ENCODE measurements at regions not wholly inside any gene's neighbourhood (a gene's known extent, or its start where the extent isn't known, plus 50 kb on each side); places are given as distances from the start of the nearest gene placed in this dataset.
A peak's percentile ranks its signal among the peaks of the same experiment; 100 is the strongest.

- no peaks in the 10 kb centered on the region for H3K9me3 ChIP-seq
- H3K4me1 ChIP-seq, result no peaks in the 10 kb centered on the region
- TF ChIP-seq CTCF (IDR thresholded peaks at IDR 0.05), result no peak
- H3K4me3 ChIP-seq, result no peak overlapping the region
- H3K27me3 ChIP-seq, result no peaks in the 10 kb centered on the region
- H3K27ac ChIP-seq, result no peak overlapping the region
- intact Hi-C loops (cut with DNase I), result no loop called here
- DNase-seq (no peak), ATAC-seq (no peak)
- H3K36me3 ChIP-seq, result no peaks in the 10 kb centered on the region
Measured at GRCh38 chr6:129967427-129967826, 51.0 kb upstream of the L3MBTL3 start.

GRCh38 chr6:129966125-129966524 lies 52.3 kb upstream of the L3MBTL3 start:
- H3K9me3 ChIP-seq, result no peaks in the 10 kb centered on the region
- no peak for DNase-seq

DNA sequence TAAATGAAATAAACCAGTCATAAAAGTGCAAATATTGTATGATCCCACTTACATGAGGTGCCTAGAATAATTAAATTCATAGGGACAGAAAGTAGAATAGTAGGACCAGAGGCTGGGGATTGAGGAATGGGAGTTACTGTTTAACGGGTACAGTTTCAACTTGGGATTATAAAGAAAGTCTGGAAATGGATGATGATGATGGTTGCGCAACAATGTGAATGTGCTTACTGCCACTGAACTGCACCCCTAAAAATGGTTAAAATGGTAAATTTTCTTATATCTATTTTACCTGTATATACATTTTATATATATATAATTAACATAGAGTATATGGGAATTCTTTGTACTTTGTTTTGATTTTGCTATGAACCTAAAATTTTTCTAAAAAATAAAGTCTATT lies 53.3 kb upstream of the L3MBTL3 start:
- Histone ChIP-seq H3K4me1 (no peaks in the 10 kb centered on the region), H3K36me3 (no peaks in the 10 kb centered on the region)
- intact Hi-C loops (cut with DNase I), result no loop called here

More at GRCh38 chr6:129966125-129966524, 52.3 kb upstream of the L3MBTL3 start:
- TF ChIP-seq CTCF (IDR thresholded peaks at IDR 0.05), result no peak
- Histone ChIP-seq H3K4me1 (no peaks in the 10 kb centered on the region), H3K27ac (no peak overlapping the region), H3K27me3 (no peaks in the 10 kb centered on the region), H3K4me3 (no peak overlapping the region), H3K36me3 (no peaks in the 10 kb centered on the region)
- intact Hi-C loops (cut with DNase I), result no loop called here
- ATAC-seq, result no peak

GRCh38 chr6:129959358-129959930 lies 58.9 kb upstream of the L3MBTL3 start:
- Histone ChIP-seq H3K27ac (no peak overlapping the region), H3K9me3 (no peaks in the 10 kb centered on the region), H3K4me3 (no peak overlapping the region), H3K27me3 (no peaks in the 10 kb centered on the region), H3K4me1 (no peaks in the 10 kb centered on the region), H3K36me3 (no peaks in the 10 kb centered on the region)
- DNase-seq (no peak), ATAC-seq (no peak)
- no peak for TF ChIP-seq CTCF (IDR thresholded peaks at IDR 0.05)
- intact Hi-C loops (cut with DNase I), result no loop called here

More for the DNA sequence above, 53.3 kb upstream of the L3MBTL3 start:
- no peak for ATAC-seq
- DNase-seq, result no peak
- Histone ChIP-seq H3K27ac (no peak overlapping the region), H3K27me3 (no peaks in the 10 kb centered on the region), H3K9me3 (no peaks in the 10 kb centered on the region), H3K4me3 (no peak overlapping the region)
- TF ChIP-seq CTCF (IDR thresholded peaks at IDR 0.05), result no peak

DNA sequence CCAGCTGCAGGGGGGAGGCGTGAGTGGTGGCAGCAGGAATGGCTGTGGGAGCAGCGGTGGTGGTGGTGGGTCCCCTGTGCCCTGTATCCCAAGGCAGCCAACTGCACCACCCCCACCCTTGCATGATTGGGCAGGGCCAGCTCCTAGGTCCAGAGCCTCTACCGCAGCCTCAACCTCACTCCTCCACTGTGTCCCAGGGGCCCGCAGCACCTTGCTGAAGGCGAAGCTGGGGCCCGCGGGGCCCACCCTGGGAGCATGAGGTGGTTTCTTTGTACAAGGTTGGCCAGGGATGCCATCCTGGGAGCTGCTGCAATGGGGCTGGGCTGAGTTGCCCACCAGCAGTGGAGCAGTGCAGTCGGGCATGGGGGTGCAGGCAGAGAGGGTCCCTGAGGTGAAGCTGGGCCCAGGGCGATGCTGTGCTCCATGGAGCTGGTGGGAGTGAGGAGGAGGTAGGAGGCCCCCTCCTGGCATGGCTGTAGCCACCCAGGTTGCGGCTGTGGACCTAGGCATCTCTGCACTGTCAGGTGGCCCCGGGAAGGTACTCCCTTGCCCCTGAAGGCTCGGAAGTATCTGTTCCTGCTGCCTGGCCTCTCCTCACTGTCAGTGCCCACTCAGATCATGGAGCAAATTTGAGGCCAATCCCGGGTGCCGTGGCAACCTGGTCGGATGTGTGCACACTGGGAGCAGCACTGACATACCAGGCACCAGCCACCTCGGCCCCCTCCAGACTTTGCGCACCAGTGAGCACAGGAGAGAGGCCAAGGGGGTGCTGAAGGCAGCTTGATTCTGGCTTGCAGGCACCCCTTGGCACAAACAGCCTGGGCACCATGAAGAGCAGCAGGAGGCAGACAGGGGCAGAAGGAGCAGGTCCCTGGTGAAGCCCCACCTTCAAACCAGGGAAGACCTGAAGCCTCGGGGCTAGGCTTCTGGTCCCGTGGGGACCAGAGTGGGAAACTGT lies 60.2 kb upstream of the L3MBTL3 start:
- H3K36me3 ChIP-seq, result no peaks in the 10 kb centered on the region
- DNase-seq, result no peak
- intact Hi-C loops (cut with DNase I), result no loop called here
- no peak overlapping the region for H3K4me3 ChIP-seq
- no peaks in the 10 kb centered on the region for H3K9me3 ChIP-seq
- H3K4me1 ChIP-seq, result no peaks in the 10 kb centered on the region
- H3K27me3 ChIP-seq, result no peaks in the 10 kb centered on the region
- no peak for TF ChIP-seq CTCF (IDR thresholded peaks at IDR 0.05)
- ATAC-seq, result peak; percentile 36
- H3K27ac ChIP-seq, result no peak overlapping the region
